BE2C (cell line): ENCODE measurements at regions not wholly inside any gene's neighbourhood (a gene's known extent, or its start where the extent isn't known, plus 50 kb on each side); places are given as distances from the start of the nearest gene placed in this dataset.

Source experiments
- DNase-seq: peaks from one replicate; pipeline ENCODE4 v3.0.0-alpha.2; 2020
- H3K27me3 ChIP-seq: fragments of 250-450 bp; sonication (Bioruptor Pico); 2 replicates; pipeline ENCODE4 v1.5.1; 2020; ENCODE audit warnings: mild to moderate bottlenecking
- H3K36me3 ChIP-seq: fragments of 250-450 bp; sonication (Bioruptor Pico); 2 replicates; pipeline ENCODE4 v1.5.1; 2020; ENCODE audit warnings: mild to moderate bottlenecking
- H3K4me1 ChIP-seq: fragments of 250-450 bp; sonication (Bioruptor Pico); 2 replicates; pipeline ENCODE4 v1.5.1; 2020
- H3K4me3 ChIP-seq: 2 replicates; pipeline ENCODE4 v1.5.1; 2011; ENCODE audit warnings: low read depth, low read length
- H3K9me3 ChIP-seq: fragments of 250-450 bp; sonication (Bioruptor Pico); 2 replicates; pipeline ENCODE4 v1.5.1; 2020
- CTCF ChIP-seq: IDR thresholded peaks from 2 replicates; pipeline ENCODE4 v1.5.1; 2012; ENCODE audit warnings: mild to moderate bottlenecking, low read depth, low read length

- TF ChIP-seq CTCF = no peak
- no peaks in the 10 kb centered on the region for H3K27me3 ChIP-seq
- H3K4me1 ChIP-seq = no peaks in the 10 kb centered on the region
- H3K36me3 ChIP-seq = no peaks in the 10 kb centered on the region
- no peak overlapping the region for H3K4me3 ChIP-seq
- H3K9me3 ChIP-seq = no peaks in the 10 kb centered on the region
- no peak for DNase-seq
These were observed 160.4 kb downstream of the EFNB2 start for GRCh38 chr13:106375085-106375484.

DNA sequence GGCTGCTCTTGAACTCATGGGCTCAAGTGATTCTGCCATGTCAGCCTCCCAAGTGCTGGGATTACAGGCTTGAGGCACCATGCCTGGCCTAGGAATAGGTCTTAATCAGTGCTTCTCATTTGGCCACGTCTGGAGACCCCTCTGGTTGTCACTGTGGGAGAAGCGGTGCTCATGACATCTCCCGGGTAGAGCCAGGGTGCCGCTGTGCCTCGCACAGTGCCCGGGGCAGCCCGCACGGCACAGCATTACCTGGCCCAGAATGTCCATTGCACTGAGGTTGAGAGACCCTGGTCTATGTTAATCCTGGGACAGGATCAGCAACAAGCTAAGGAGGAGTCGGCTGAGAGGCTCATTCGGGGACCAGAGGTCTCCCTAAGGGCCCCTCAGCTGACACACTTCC, 160.8 kb downstream of the EFNB2 start:
- H3K9me3 ChIP-seq = no peaks in the 10 kb centered on the region
- TF ChIP-seq CTCF = no peak
- H3K27me3 ChIP-seq = no peaks in the 10 kb centered on the region
- H3K4me1 ChIP-seq = no peaks in the 10 kb centered on the region
- DNase-seq = no peak
- no peak overlapping the region for H3K4me3 ChIP-seq
- no peaks in the 10 kb centered on the region for H3K36me3 ChIP-seq

DNA sequence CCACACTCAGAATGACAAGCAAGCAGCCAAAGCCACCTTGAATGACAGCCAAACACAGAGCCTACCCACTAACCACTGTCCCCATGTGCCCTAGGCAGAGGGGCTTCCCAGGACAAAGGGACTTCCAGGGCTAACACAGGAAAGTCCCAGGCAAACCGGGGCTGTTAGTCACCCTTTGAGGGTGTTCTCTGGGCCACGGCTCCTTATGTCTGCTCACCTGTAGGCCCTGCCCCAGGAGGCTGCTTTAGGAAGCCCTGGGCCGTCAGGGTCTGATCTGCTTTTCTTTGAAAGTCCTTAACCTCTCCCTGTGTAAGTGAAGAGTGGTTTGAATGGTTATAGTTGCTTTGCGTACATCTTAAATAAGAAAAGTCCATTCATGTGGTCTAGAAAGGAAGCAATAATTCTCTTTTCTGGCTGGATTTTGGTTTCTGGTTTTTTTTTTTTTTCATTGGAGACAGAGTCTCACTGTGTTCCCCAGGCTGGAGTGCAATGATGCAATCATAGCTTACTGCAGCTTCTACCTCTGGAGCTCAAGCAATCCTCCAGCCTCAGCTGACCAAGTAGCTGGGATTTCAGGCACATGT, 161.4 kb downstream of the EFNB2 start:
- no peak for TF ChIP-seq CTCF
- DNase-seq = no peak
- Histone ChIP-seq H3K9me3 (no peaks in the 10 kb centered on the region), H3K36me3 (no peaks in the 10 kb centered on the region), H3K4me3 (no peak overlapping the region), H3K27me3 (no peaks in the 10 kb centered on the region), H3K4me1 (no peaks in the 10 kb centered on the region)

DNA sequence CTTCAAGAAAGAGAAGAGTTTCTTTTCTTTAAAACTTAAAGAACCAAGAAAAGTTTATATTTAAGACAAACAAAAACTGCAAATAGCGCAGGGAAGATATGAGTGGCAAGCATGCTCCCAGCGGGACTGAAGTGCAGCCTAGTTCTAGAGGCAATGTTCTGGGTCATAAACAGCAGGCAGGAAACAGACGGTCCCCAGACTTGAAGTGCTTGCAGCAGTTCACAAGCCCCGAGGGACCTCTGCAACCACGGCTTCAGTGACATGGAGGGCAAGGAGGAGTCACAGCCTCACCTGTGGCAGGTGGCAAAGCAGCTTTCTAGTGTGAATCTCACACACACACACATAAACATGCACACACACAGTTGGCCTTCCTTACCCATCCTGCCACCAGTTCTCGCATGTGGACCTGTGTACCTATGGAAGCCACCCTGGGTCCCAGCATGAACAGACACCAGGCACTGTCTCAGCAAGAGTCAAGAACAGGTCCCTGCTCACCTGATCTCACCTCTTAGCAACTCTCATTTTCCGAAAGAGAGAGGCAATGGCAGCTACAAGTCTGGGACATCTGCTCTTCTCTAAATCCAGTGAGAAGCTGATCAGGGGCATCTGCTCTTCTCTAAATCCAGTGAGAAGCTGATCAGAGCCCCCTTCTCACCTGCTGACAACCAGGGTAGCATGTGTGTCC, 162.0 kb downstream of the EFNB2 start:
- H3K4me1 ChIP-seq = no peaks in the 10 kb centered on the region
- H3K4me3 ChIP-seq = no peak overlapping the region
- no peaks in the 10 kb centered on the region for H3K9me3 ChIP-seq
- no peak for DNase-seq
- TF ChIP-seq CTCF = no peak
- no peaks in the 10 kb centered on the region for H3K36me3 ChIP-seq
- no peaks in the 10 kb centered on the region for H3K27me3 ChIP-seq

DNA sequence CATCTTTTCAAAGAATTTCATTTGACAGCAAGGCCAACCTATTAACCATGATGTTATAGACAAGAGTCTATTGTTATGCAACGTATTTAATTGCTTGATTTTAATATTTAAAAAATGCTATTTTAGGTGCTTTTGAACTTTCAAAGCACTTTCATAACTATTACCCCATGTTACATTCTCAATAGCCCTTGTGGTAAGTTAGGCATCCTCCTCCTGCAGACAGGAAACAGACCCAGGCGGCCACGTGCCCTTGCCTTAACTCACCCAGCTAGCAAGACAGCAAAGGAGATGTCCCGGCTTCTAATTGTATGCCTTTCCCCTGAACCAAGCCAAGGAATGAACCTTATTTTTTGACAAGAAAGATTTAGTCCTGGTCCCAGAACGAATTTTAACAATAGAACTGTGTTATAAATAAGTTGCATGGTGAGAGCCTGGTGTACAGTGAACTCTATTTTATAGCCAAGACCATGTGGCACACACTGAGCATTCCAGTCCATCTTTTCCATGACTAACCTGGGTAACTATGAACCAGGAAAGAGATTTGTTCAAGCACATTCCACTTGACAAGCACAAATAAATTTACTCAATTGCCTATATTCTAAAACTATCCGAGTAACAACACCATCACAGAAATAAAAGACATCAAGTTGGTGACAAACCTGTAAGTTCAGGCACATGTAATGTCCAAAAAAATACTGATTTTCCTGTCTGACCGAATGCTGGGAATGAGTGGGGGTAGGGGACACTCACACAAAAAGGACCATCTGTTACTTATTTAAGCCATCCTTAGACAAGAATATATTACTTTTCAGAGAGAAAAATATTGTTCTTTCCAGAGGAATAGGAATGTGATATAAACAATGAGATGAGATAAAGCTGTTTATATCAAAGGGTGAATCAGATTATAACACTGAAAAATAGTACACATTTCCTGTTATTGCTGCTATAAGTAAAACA, 163.0 kb downstream of the EFNB2 start:
- Histone ChIP-seq H3K4me1 (no peaks in the 10 kb centered on the region), H3K4me3 (no peak overlapping the region), H3K27me3 (no peaks in the 10 kb centered on the region), H3K9me3 (no peaks in the 10 kb centered on the region), H3K36me3 (no peaks in the 10 kb centered on the region)
- no peak for DNase-seq
- TF ChIP-seq CTCF = no peak
